OCI-LY1 (cell line): ENCODE measurements at regions not wholly inside any gene's neighbourhood (a gene's known extent, or its start where the extent isn't known, plus 50 kb on each side); places are given as distances from the start of the nearest gene placed in this dataset.

Source experiments
- H2AFZ ChIP-seq: fragments of 200-600 bp; sonication (generic), shearing (Covaris generic); 2 replicates; pipeline ENCODE4 v1.6.0; 2014; ENCODE audit warnings: antibody characterized with exemption, mild to moderate bottlenecking, low read length
- H3F3A ChIP-seq: fragments of 200-600 bp; sonication (generic), shearing (Covaris generic); 2 replicates; pipeline ENCODE4 v1.6.0; 2014; ENCODE audit warnings: mild to moderate bottlenecking, antibody characterized with exemption, low read length, moderate library complexity; ENCODE audit not compliant: insufficient read depth
- H3K27ac ChIP-seq: fragments of 200-600 bp; sonication (generic); 2 replicates; pipeline ENCODE4 v1.5.1; 2014; ENCODE audit warnings: low read length, mixed run types, mild to moderate bottlenecking, low read depth; ENCODE audit not compliant: poor library complexity, severe bottlenecking
- H3K27me3 ChIP-seq: fragments of 200-600 bp; sonication (generic); 2 replicates; pipeline ENCODE4 v1.6.0; 2014; ENCODE audit warnings: antibody characterized with exemption, mild to moderate bottlenecking, low read length, moderate library complexity; ENCODE audit not compliant: insufficient read depth
- H3K36me3 ChIP-seq: fragments of 200-600 bp; sonication (generic); 2 replicates; pipeline ENCODE4 v1.6.1; 2014; ENCODE audit warnings: mild to moderate bottlenecking, antibody characterized with exemption, low read length, moderate library complexity, mixed read lengths; ENCODE audit not compliant: insufficient read depth
- H3K4me1 ChIP-seq: fragments of 200-600 bp; sonication (generic); 2 replicates; pipeline ENCODE4 v1.5.1; 2014; ENCODE audit warnings: mild to moderate bottlenecking, low read length, moderate library complexity; ENCODE audit not compliant: insufficient read depth, severe bottlenecking
- H3K4me2 ChIP-seq: fragments of 200-600 bp; sonication (generic), shearing (Covaris generic); 2 replicates; pipeline ENCODE4 v1.6.1; 2014; ENCODE audit warnings: low read length
- H3K4me3 ChIP-seq: fragments of 200-600 bp; sonication (generic); 2 replicates; pipeline ENCODE4 v1.5.1; 2014; ENCODE audit warnings: low read length, low read depth, mild to moderate bottlenecking, mixed read lengths; ENCODE audit not compliant: poor library complexity, severe bottlenecking
- H3K79me2 ChIP-seq: fragments of 200-600 bp; shearing (Covaris generic); 2 replicates; pipeline ENCODE4 v1.6.1; 2016; ENCODE audit warnings: mixed run types, low read length, mixed read lengths; ENCODE audit not compliant: insufficient read depth
- H3K9ac ChIP-seq: fragments of 200-600 bp; sonication (generic), shearing (Covaris generic); 2 replicates; pipeline ENCODE4 v1.6.1; 2014; ENCODE audit warnings: mild to moderate bottlenecking, low read length, mixed read lengths
- H3K9me2 ChIP-seq: fragments of 200-600 bp; sonication (generic), shearing (Covaris generic); 2 replicates; pipeline ENCODE4 v1.6.1; 2014; ENCODE audit warnings: low read depth, mild to moderate bottlenecking, low read length, mixed read lengths
- H3K9me3 ChIP-seq: fragments of 200-600 bp; shearing (Covaris generic); 2 replicates; pipeline ENCODE4 v1.6.1; 2014; ENCODE audit warnings: low read length, mixed read lengths
- H4K20me1 ChIP-seq: fragments of 200-600 bp; sonication (generic), shearing (Covaris generic); 2 replicates; pipeline ENCODE4 v1.6.0; 2016; ENCODE audit warnings: mild to moderate bottlenecking, low read length; ENCODE audit not compliant: insufficient read depth
- CTCF ChIP-seq: fragments of 200-600 bp; sonication (generic), shearing (Covaris generic); IDR thresholded peaks from 2 replicates; pipeline ENCODE4 v1.5.1; 2017; ENCODE audit warnings: mild to moderate bottlenecking, antibody characterized with exemption, low read length, moderate library complexity, mixed read lengths
- EZH2 ChIP-seq: fragments of 200-600 bp; sonication (generic), shearing (Covaris generic); IDR thresholded peaks from 2 replicates; pipeline ENCODE4 v1.8.0; 2017; ENCODE audit warnings: borderline replicate concordance, mixed run types, mild to moderate bottlenecking, antibody characterized with exemption, low read length, moderate library complexity, mixed read lengths

GRCh38 chr7:32279500-32279899 lies 209.3 kb upstream of the PDE1C start:
- H3F3A ChIP-seq = no peaks in the 10 kb centered on the region
- H2AFZ ChIP-seq = no peak overlapping the region
- TF ChIP-seq CTCF = no peak
- no peak for TF ChIP-seq EZH2
- no peaks in the 10 kb centered on the region for H3K9me3 ChIP-seq
- H3K79me2 ChIP-seq = no peaks in the 10 kb centered on the region
- H3K36me3 ChIP-seq = no peaks in the 10 kb centered on the region
- H3K9me2 ChIP-seq = no peaks in the 10 kb centered on the region
- H3K4me1 ChIP-seq = no peaks in the 10 kb centered on the region
- H3K9ac ChIP-seq = no peak overlapping the region
- H3K4me2 ChIP-seq = no peak overlapping the region
- no peak overlapping the region for H3K4me3 ChIP-seq
- H4K20me1 ChIP-seq = no peaks in the 10 kb centered on the region
- no peak overlapping the region for H3K27ac ChIP-seq
- no peaks in the 10 kb centered on the region for H3K27me3 ChIP-seq

DNA sequence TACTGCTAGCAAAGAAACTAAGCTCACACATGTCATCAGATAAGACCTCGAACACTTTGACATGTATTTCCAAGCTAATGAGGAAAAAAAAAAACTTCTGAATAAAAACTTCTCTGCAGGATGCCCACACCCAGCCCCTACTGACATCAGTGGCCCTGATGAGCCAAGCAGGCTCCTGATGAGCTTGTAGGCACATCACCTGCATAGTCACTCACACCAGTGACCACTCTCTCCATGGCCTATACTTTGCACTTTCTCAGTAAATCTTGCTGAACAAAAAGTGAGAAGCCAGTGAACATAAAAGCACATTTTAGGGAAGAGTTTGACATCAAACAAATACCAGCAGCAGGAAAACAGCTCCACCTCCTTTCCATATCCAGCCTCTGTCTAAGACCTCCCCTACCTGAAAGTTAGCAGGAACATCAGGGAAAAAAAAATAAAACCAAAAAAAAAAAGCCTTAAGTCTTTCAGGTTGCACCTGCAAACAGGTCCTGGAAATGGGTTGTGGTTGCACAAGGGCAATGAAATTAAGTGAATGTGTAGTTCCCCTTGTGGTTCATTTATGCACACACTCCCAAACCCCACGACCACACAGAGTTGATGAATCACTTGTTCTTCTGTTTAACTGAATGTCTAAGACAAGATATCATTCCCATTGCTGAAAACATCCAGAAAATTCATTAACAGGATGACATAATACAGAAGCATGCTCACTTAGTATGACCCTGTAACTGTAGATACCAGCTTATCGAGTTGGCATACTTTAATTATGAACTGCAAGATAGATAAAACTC lies 205.2 kb upstream of the PDE1C start:
- Histone ChIP-seq H3K4me1 (no peaks in the 10 kb centered on the region), H3K9ac (no peak overlapping the region), H3K9me3 (no peaks in the 10 kb centered on the region), H3F3A (no peaks in the 10 kb centered on the region), H3K36me3 (no peaks in the 10 kb centered on the region), H4K20me1 (no peaks in the 10 kb centered on the region), H2AFZ (no peak overlapping the region), H3K4me2 (no peak overlapping the region), H3K27ac (no peak overlapping the region), H3K79me2 (no peaks in the 10 kb centered on the region), H3K9me2 (no peaks in the 10 kb centered on the region), H3K4me3 (no peak overlapping the region), H3K27me3 (no peaks in the 10 kb centered on the region)
- no peak for TF ChIP-seq CTCF
- TF ChIP-seq EZH2 = no peak

- H3K9me3 ChIP-seq = no peaks in the 10 kb centered on the region
- H3K4me1 ChIP-seq = no peaks in the 10 kb centered on the region
- H2AFZ ChIP-seq = no peak overlapping the region
- TF ChIP-seq EZH2 (no peak), CTCF (no peak)
- no peaks in the 10 kb centered on the region for H3K27me3 ChIP-seq
- H3K4me2 ChIP-seq = no peak overlapping the region
- no peaks in the 10 kb centered on the region for H3F3A ChIP-seq
- H3K27ac ChIP-seq = no peak overlapping the region
- no peaks in the 10 kb centered on the region for H4K20me1 ChIP-seq
- no peak overlapping the region for H3K4me3 ChIP-seq
- H3K36me3 ChIP-seq = no peaks in the 10 kb centered on the region
- H3K79me2 ChIP-seq = no peaks in the 10 kb centered on the region
- H3K9ac ChIP-seq = no peak overlapping the region
- H3K9me2 ChIP-seq = no peaks in the 10 kb centered on the region
Measured at GRCh38 chr7:32273297-32273696, 203.1 kb upstream of the PDE1C start.
